Fibroblast of mammary gland (primary cell): ENCODE measurements at regions not wholly inside any gene's neighbourhood (a gene's known extent, or its start where the extent isn't known, plus 50 kb on each side); places are given as distances from the start of the nearest gene placed in this dataset.

Experiments
- DNase-seq: peaks from one replicate; pipeline ENCODE4 v3.0.0-alpha.2; 2010; ENCODE audit warnings: low read depth
- H3K4me3 ChIP-seq: 2 replicates; pipeline ENCODE4 v1.5.1; 2011; ENCODE audit warnings: low read depth, mild to moderate bottlenecking, low read length, moderate library complexity; ENCODE audit not compliant: control insufficient read depth
- CTCF ChIP-seq: conservative IDR thresholded peaks from 2 replicates; pipeline ENCODE4 v1.5.1; 2011; ENCODE audit warnings: low read depth, low read length, inconsistent platforms; ENCODE audit not compliant: control insufficient read depth, insufficient read depth

- TF ChIP-seq CTCF, result no peak
- DNase-seq, result no peak
- H3K4me3 ChIP-seq, result no peak overlapping the region
Observed at GRCh38 chr20:55461519-55461918, 543.8 kb downstream of the CBLN4 start.

- DNase-seq, result no peak
- no peak for TF ChIP-seq CTCF
- no peak overlapping the region for H3K4me3 ChIP-seq
Observed at GRCh38 chr20:55456316-55456940, 548.9 kb downstream of the CBLN4 start.

GRCh38 chr20:55449091-55449490 is 556.2 kb downstream of the CBLN4 start:
- TF ChIP-seq CTCF, result no peak
- no peak overlapping the region for H3K4me3 ChIP-seq
- no peak for DNase-seq

GRCh38 chr20:55446301-55446700 is 559.0 kb downstream of the CBLN4 start:
- DNase-seq, result no peak
- no peak overlapping the region for H3K4me3 ChIP-seq
- no peak for TF ChIP-seq CTCF

GRCh38 chr20:55439070-55439469 is 566.2 kb downstream of the CBLN4 start:
- no peak for DNase-seq
- no peak for TF ChIP-seq CTCF
- H3K4me3 ChIP-seq, result no peak overlapping the region

GRCh38 chr20:55437798-55438415 is 567.4 kb downstream of the CBLN4 start:
- no peak for DNase-seq
- H3K4me3 ChIP-seq, result no peak overlapping the region
- no peak for TF ChIP-seq CTCF

- DNase-seq, result no peak
- no peak for TF ChIP-seq CTCF
- no peak overlapping the region for H3K4me3 ChIP-seq
Observed at GRCh38 chr20:55424968-55425367, 580.4 kb downstream of the CBLN4 start.
